SK-N-SH treated with all-trans-retinoic acid at 6 μM for 48 hours (cell line): ENCODE measurements at regions not wholly inside any gene's neighbourhood (a gene's known extent, or its start where the extent isn't known, plus 50 kb on each side); places are given as distances from the start of the nearest gene placed in this dataset.

Experiments used
- CSDC2 ChIP-seq: fragments of 250-450 bp; sonication (Bioruptor Pico); IDR thresholded peaks from 2 replicates; pipeline ENCODE4 v1.5.0; 2020; ENCODE audit warnings: mild to moderate bottlenecking, moderate library complexity
- PATZ1 ChIP-seq: fragments of 250-450 bp; sonication (Bioruptor Pico); IDR thresholded peaks from 2 replicates; pipeline ENCODE4 v1.8.0; 2020; ENCODE audit warnings: mild to moderate bottlenecking, moderate library complexity, borderline replicate concordance
- TSHZ2 ChIP-seq: fragments of 250-450 bp; sonication (Bioruptor Pico); IDR thresholded peaks from 2 replicates; pipeline ENCODE4 v1.5.0; 2020; ENCODE audit warnings: mild to moderate bottlenecking, moderate library complexity
- ZFP3 ChIP-seq: fragments of 250-450 bp; sonication (Bioruptor Pico); IDR thresholded peaks from 2 replicates; pipeline ENCODE4 v1.5.0; 2020; ENCODE audit warnings: mild to moderate bottlenecking, moderate library complexity
- ZNF70 ChIP-seq: fragments of 450-650 bp; formaldehyde crosslinking; IDR thresholded peaks from 2 replicates; pipeline ENCODE4 v1.5.0; 2020; ENCODE audit warnings: mild to moderate bottlenecking, moderate library complexity
- ZNF8 ChIP-seq: fragments of 450-650 bp; formaldehyde crosslinking; IDR thresholded peaks from 2 replicates; pipeline ENCODE4 v1.5.0; 2020; ENCODE audit warnings: mild to moderate bottlenecking, moderate library complexity

- TF ChIP-seq CSDC2 (CRISPR knock-in tag) (no peak), ZFP3 (CRISPR knock-in tag) (no peak), PATZ1 (CRISPR knock-in tag) (no peak), ZNF8 (no peak), TSHZ2 (CRISPR knock-in tag) (no peak), ZNF70 (CRISPR knock-in tag) (no peak)
Observed at GRCh38 chr1:114231301-114231700, 77.6 kb upstream of the SYT6 start.
